HT-29 (cell line): ENCODE measurements at regions not wholly inside any gene's neighbourhood (a gene's known extent, or its start where the extent isn't known, plus 50 kb on each side); places are given as distances from the start of the nearest gene placed in this dataset.

ENCODE experiments used
- DNase-seq: peaks from one replicate; pipeline ENCODE4 v3.0.0-alpha.2; 2015; ENCODE audit warnings: low spot score

- DNase-seq: no peak
These were observed 95.4 kb upstream of the ADRA2C start for GRCh38 chr4:3670521-3671519.

GRCh38 chr4:3669553-3669949, 96.6 kb upstream of the ADRA2C start:
- DNase-seq: no peak

- no peak for DNase-seq
These were observed 97.2 kb upstream of the ADRA2C start for GRCh38 chr4:3668825-3669552.

GRCh38 chr4:3667258-3667657, 98.9 kb upstream of the ADRA2C start:
- DNase-seq: no peak

GRCh38 chr4:3666263-3666662, 99.9 kb upstream of the ADRA2C start:
- DNase-seq: no peak

GRCh38 chr4:3665360-3665891, 100.8 kb upstream of the ADRA2C start:
- DNase-seq: no peak

GRCh38 chr4:3663791-3664190, 102.4 kb upstream of the ADRA2C start:
- DNase-seq: no peak

- DNase-seq: no peak
These were observed 103.7 kb upstream of the ADRA2C start for GRCh38 chr4:3662516-3662915.

- no peak for DNase-seq
These were observed 104.2 kb upstream of the ADRA2C start for GRCh38 chr4:3661989-3662388.

- no peak for DNase-seq
These were observed 105.2 kb upstream of the ADRA2C start for GRCh38 chr4:3660928-3661515.

GRCh38 chr4:3660086-3660927, 105.9 kb upstream of the ADRA2C start:
- no peak for DNase-seq

GRCh38 chr4:3659131-3659530, 107.1 kb upstream of the ADRA2C start:
- no peak for DNase-seq

- no peak for DNase-seq
These were observed 107.7 kb upstream of the ADRA2C start for GRCh38 chr4:3658530-3658913.

- no peak for DNase-seq
These were observed 108.2 kb upstream of the ADRA2C start for GRCh38 chr4:3657902-3658529.

GRCh38 chr4:3656416-3657356, 109.5 kb upstream of the ADRA2C start:
- no peak for DNase-seq

- no peak for DNase-seq
These were observed 110.2 kb upstream of the ADRA2C start for GRCh38 chr4:3655963-3656362.

- no peak for DNase-seq
These were observed 110.7 kb upstream of the ADRA2C start for GRCh38 chr4:3655485-3655884.

- DNase-seq: no peak
These were observed 112.0 kb upstream of the ADRA2C start for GRCh38 chr4:3654036-3654807.

- no peak for DNase-seq
These were observed 113.6 kb upstream of the ADRA2C start for GRCh38 chr4:3652586-3652985.
